Liver (tissue), 7 donors: ENCODE measurements at regions not wholly inside any gene's neighbourhood (a gene's known extent, or its start where the extent isn't known, plus 50 kb on each side); places are given as distances from the start of the nearest gene placed in this dataset.

Experiments used
- DNase-seq: peaks from one replicate; pipeline ENCODE4 v3.0.0-alpha.2; 2017; ENCODE audit warnings: low spot score
- H3K27ac ChIP-seq, 2 donors: one replicate each; pipeline ENCODE4 v1.7.0; 2013; ENCODE audit warnings: inconsistent platforms in 2 of 2, low read length in 2 of 2, control low read depth in 1 of 2, low read depth in 1 of 2, mild to moderate bottlenecking in 1 of 2
- H3K27me3 ChIP-seq, 4 donors: one replicate each; pipeline versions ENCODE4 v1.6.1 to v1.7.0; 2013; ENCODE audit warnings: low read length in 3 of 4, inconsistent platforms in 1 of 4, mild to moderate bottlenecking in 1 of 4, moderate library complexity in 1 of 4; ENCODE audit not compliant: control insufficient read depth in 4 of 4, insufficient read depth in 4 of 4
- H3K36me3 ChIP-seq, 4 donors: one replicate each; pipeline versions ENCODE4 v1.6.1 to v1.7.0; 2013; ENCODE audit warnings: low read length in 3 of 4, mild to moderate bottlenecking in 3 of 4, low read depth in 1 of 4, moderate library complexity in 1 of 4; ENCODE audit not compliant: control insufficient read depth in 4 of 4, insufficient read depth in 3 of 4
- H3K4me1 ChIP-seq, 4 donors: one replicate each; pipeline versions ENCODE4 v1.6.1 to v1.7.0; 2013; ENCODE audit warnings: low read length in 3 of 4, mild to moderate bottlenecking in 3 of 4, moderate library complexity in 1 of 4; ENCODE audit not compliant: control insufficient read depth in 4 of 4, insufficient read depth in 4 of 4
- H3K4me3 ChIP-seq, 3 donors: one replicate each; pipeline versions ENCODE4 v1.6.1 to v1.7.0; 2013; ENCODE audit warnings: low read length in 3 of 3, control low read depth in 1 of 3, low read depth in 1 of 3, mild to moderate bottlenecking in 1 of 3
- H3K9ac ChIP-seq, 2 donors: one replicate each; pipeline ENCODE4 v1.7.0; 2013; ENCODE audit warnings: low read length in 2 of 2, mild to moderate bottlenecking in 2 of 2, moderate library complexity in 2 of 2, control low read depth in 1 of 2, low read depth in 1 of 2
- H3K9me3 ChIP-seq, 4 donors: one replicate each; pipeline versions ENCODE4 v1.6.1 to v1.7.0; 2013; ENCODE audit warnings: low read length in 3 of 4; ENCODE audit not compliant: control insufficient read depth in 4 of 4
- ATF3 ChIP-seq: IDR thresholded peaks from 2 replicates; pipeline ENCODE4 v1.6.1; 2016; ENCODE audit warnings: antibody characterized with exemption
- EGR1 ChIP-seq, 2 donors: IDR thresholded peaks; 2 replicates each; pipeline ENCODE4 v1.6.1; 2016 to 2018; ENCODE audit warnings: antibody characterized with exemption in 2 of 2, low read depth in 2 of 2
- FOXA1 ChIP-seq: IDR thresholded peaks from 2 replicates; pipeline ENCODE4 v1.6.1; 2016; ENCODE audit warnings: antibody characterized with exemption
- FOXA2 ChIP-seq: IDR thresholded peaks from 2 replicates; pipeline ENCODE4 v1.6.1; 2016; ENCODE audit warnings: antibody characterized with exemption
- GABPA ChIP-seq, 2 donors: IDR thresholded peaks in 1 of 2; conservative IDR thresholded peaks in 1 of 2; 2 replicates each; pipeline ENCODE4 v1.6.1; 2016; ENCODE audit warnings: antibody characterized with exemption in 2 of 2, mild to moderate bottlenecking in 1 of 2, moderate library complexity in 1 of 2
- HNF4G ChIP-seq: IDR thresholded peaks from 2 replicates; pipeline ENCODE4 v1.6.1; 2016; ENCODE audit warnings: antibody characterized with exemption
- JUND ChIP-seq, 2 donors: IDR thresholded peaks; 2 replicates each; pipeline ENCODE4 v1.6.1; 2016; ENCODE audit warnings: antibody characterized with exemption in 2 of 2
- REST ChIP-seq: IDR thresholded peaks from 2 replicates; pipeline ENCODE4 v1.6.1; 2016; ENCODE audit warnings: antibody characterized with exemption, mild to moderate bottlenecking
- RXRA ChIP-seq, 2 donors: IDR thresholded peaks; 2 replicates each; pipeline ENCODE4 v1.6.1; 2017 to 2018; ENCODE audit warnings: antibody characterized with exemption in 2 of 2, mild to moderate bottlenecking in 1 of 2
- SP1 ChIP-seq: IDR thresholded peaks from 2 replicates; pipeline ENCODE4 v1.6.1; 2018; ENCODE audit warnings: antibody characterized with exemption, mild to moderate bottlenecking
- TAF1 ChIP-seq: conservative IDR thresholded peaks from 2 replicates; pipeline ENCODE4 v1.6.1; 2016; ENCODE audit warnings: antibody characterized with exemption, mild to moderate bottlenecking
- WGBS: extraction: QIAGEN DNeasy Blood & Tissue Kit; methylation state at CpG from one replicate; pipeline ENCODE4 v1.1.7; 2013; 5-methylcytosine and 5-hydroxymethylcytosine counted together
- donor health status: healthy.
- donor health status: healthy.
- donor health status: healthy.
- donor health status: healthy.

GRCh38 chr9:99623780-99624364 lies 197.8 kb upstream of the NR4A3 start:
- H3K9me3 ChIP-seq = no peaks in the 10 kb centered on the region
- 86% methylated on average over 3 of the region's 3 CpGs for WGBS
- no peaks in the 10 kb centered on the region for H3K4me1 ChIP-seq
- no peak for DNase-seq
- TF ChIP-seq EGR1 (IDR thresholded peaks at IDR 0.05; ENCODE audit: low read depth in 2 of 2) = no peak
- no peaks in the 10 kb centered on the region for H3K36me3 ChIP-seq
- H3K4me3 ChIP-seq = no peak overlapping the region
- no peaks in the 10 kb centered on the region for H3K27me3 ChIP-seq
- H3K9ac ChIP-seq = no peak overlapping the region
- no peak overlapping the region for H3K27ac ChIP-seq

GRCh38 chr9:99624499-99625233 lies 197.0 kb upstream of the NR4A3 start:
- Histone ChIP-seq H3K4me3 (no peak overlapping the region), H3K27ac (no peak overlapping the region), H3K36me3 (no peaks in the 10 kb centered on the region), H3K27me3 (no peaks in the 10 kb centered on the region), H3K9me3 (no peaks in the 10 kb centered on the region), H3K4me1 (no peaks in the 10 kb centered on the region), H3K9ac (no peak overlapping the region)
- WGBS = 94% methylated on average over 5 of the region's 5 CpGs
- no peak for DNase-seq
- TF ChIP-seq FOXA1 = no peak
- no peak for TF ChIP-seq EGR1 (IDR thresholded peaks at IDR 0.05; ENCODE audit: low read depth in 2 of 2)
- TF ChIP-seq RXRA (IDR thresholded peaks at IDR 0.05) = no peak
- no peak for TF ChIP-seq FOXA2
- TF ChIP-seq ATF3 = no peak
- TF ChIP-seq TAF1 = no peak
- no peak for TF ChIP-seq SP1
- no peak for TF ChIP-seq GABPA (IDR thresholded peaks at IDR 0.05 in 1 of 2, conservative IDR thresholded peaks at IDR 0.05 in 1 of 2)
- TF ChIP-seq HNF4G = no peak
- no peak for TF ChIP-seq JUND (IDR thresholded peaks at IDR 0.05)

- H3K27ac ChIP-seq = no peak overlapping the region
- no peaks in the 10 kb centered on the region for H3K4me1 ChIP-seq
- no peak overlapping the region for H3K4me3 ChIP-seq
- no peak overlapping the region for H3K9ac ChIP-seq
- no peak for TF ChIP-seq REST
- H3K9me3 ChIP-seq = no peaks in the 10 kb centered on the region
- DNase-seq = no peak
- no peaks in the 10 kb centered on the region for H3K27me3 ChIP-seq
- H3K36me3 ChIP-seq = no peaks in the 10 kb centered on the region
These were observed 195.3 kb upstream of the NR4A3 start for GRCh38 chr9:99626426-99626825.
